Transverse colon (tissue), 4 donors: ENCODE measurements at regions not wholly inside any gene's neighbourhood (a gene's known extent, or its start where the extent isn't known, plus 50 kb on each side); places are given as distances from the start of the nearest gene placed in this dataset.
A peak's percentile ranks its signal among the peaks of the same experiment; 100 is the strongest.
"Not testable (repeated sequence)": the region's sequence is repeated elsewhere in the genome, so short reads cannot be mapped to it uniquely, and the experiment has no call there.

Source experiments
- DNase-seq: peaks from one replicate; pipeline ENCODE4 v3.0.0-alpha.2; 2019
- H3K27ac ChIP-seq, 4 donors: fragments of 200-600 bp; sonication (generic); 2 replicates each; pipeline ENCODE4 v1.5.1; 2016 to 2018; ENCODE audit warnings: inconsistent platforms in 4 of 4
- H3K27me3 ChIP-seq: fragments of 200-600 bp; sonication (generic); 2 replicates; pipeline ENCODE4 v1.5.1; 2017; ENCODE audit warnings: inconsistent platforms
- H3K36me3 ChIP-seq, 4 donors: fragments of 200-600 bp; sonication (generic); 2 replicates each; pipeline ENCODE4 v1.5.1; 2017 to 2019; ENCODE audit warnings: inconsistent platforms in 4 of 4
- H3K4me1 ChIP-seq, 4 donors: fragments of 200-600 bp; sonication (generic); 2 replicates each; pipeline ENCODE4 v1.5.1; 2017 to 2020; ENCODE audit warnings: inconsistent platforms in 4 of 4
- H3K4me3 ChIP-seq, 4 donors: fragments of 200-600 bp; sonication (generic); 1 replicate in 1 of 4; 2 replicates in 3 of 4; pipeline versions ENCODE4 v1.5.1 to v1.6.1; 2017 to 2019; ENCODE audit warnings: inconsistent platforms in 4 of 4
- H3K9me3 ChIP-seq, 2 donors: fragments of 200-600 bp; sonication (generic); 2 replicates each; pipeline ENCODE4 v1.5.1; 2017 to 2019; ENCODE audit warnings: inconsistent platforms in 2 of 2
- CTCF ChIP-seq, 5 experiments: fragments of 200-600 bp in 3 of 5; fragments of 450-650 bp in 2 of 5; sonication (generic) in 3 of 5; IDR thresholded peaks; 1 replicate in 2 of 5; 2 replicates in 3 of 5; pipeline ENCODE4 v1.5.1; 2016 to 2017; ENCODE audit warnings: antibody characterized with exemption in 5 of 5, inconsistent platforms in 3 of 5, mild to moderate bottlenecking in 2 of 5, moderate library complexity in 1 of 5
- EP300 ChIP-seq: sonication (generic); formaldehyde crosslinking; IDR thresholded peaks from one replicate; pipeline ENCODE4 v1.6.1; 2017; ENCODE audit warnings: antibody characterized with exemption, low read depth
- POLR2A ChIP-seq: fragments of 450-650 bp; IDR thresholded peaks from one replicate; pipeline ENCODE4 v1.6.1; 2016; ENCODE audit warnings: antibody characterized with exemption, mild to moderate bottlenecking, moderate library complexity
- POLR2AphosphoS5 ChIP-seq, 3 donors: sonication (generic); formaldehyde crosslinking; IDR thresholded peaks; one replicate each; pipeline ENCODE4 v1.6.1; 2016; ENCODE audit warnings: antibody characterized with exemption in 3 of 3
- WGBS, 2 donors: methylation state at CpG; one replicate each; pipeline ENCODE4 v1.1.5; 2018; ENCODE audit warnings: low coverage in 1 of 2; 5-methylcytosine and 5-hydroxymethylcytosine counted together
- in situ Hi-C, 4 donors: fragments of 200-750 bp; cut with MboI; loops; one replicate each; pipeline versions ENCODE4 v1.15.0 to v1.15.1; 2017; ENCODE audit warnings: low sequenced_read_pairs in 3 of 4, low pct_ligation_motif_present in 1 of 4, low pct_unique_long_range_greater_than_20kb in 1 of 4
- intact Hi-C: fragments of 100-400 bp; cut with DNase I; formaldehyde crosslinking; loops from one replicate; pipeline ENCODE4 v1.15.1; 2023; ENCODE audit warnings: low total_unique reads

GRCh38 chr12:9543341-9543740, 64.4 kb downstream of the KLRB1 start:
- intact Hi-C loops, in situ Hi-C loops: not testable (repeated sequence)
- WGBS, 2 donors = 96% methylated on average over 4 of the region's 5 CpGs; no CpG with 5 or more reads in 1 of the 2 donors

GRCh38 chr12:9542827-9543226, 64.9 kb downstream of the KLRB1 start:
- in situ Hi-C loops, H3K27me3 ChIP-seq, H3K4me3 ChIP-seq, DNase-seq, H3K27ac ChIP-seq, intact Hi-C loops, H3K9me3 ChIP-seq, H3K36me3 ChIP-seq, H3K4me1 ChIP-seq: not testable (repeated sequence)
- WGBS, 2 donors = 58% methylated on average over 2 of the region's 3 CpGs; no CpG with 5 or more reads in 1 of the 2 donors

More at GRCh38 chr12:9543341-9543740, 64.4 kb downstream of the KLRB1 start:
- not testable (repeated sequence) for H3K9me3 ChIP-seq, DNase-seq, H3K4me1 ChIP-seq, H3K36me3 ChIP-seq, H3K27ac ChIP-seq, H3K27me3 ChIP-seq, H3K4me3 ChIP-seq

GRCh38 chr12:9515925-9516324, 91.8 kb downstream of the KLRB1 start:
- H3K9me3 ChIP-seq, in situ Hi-C loops, H3K27ac ChIP-seq, DNase-seq, intact Hi-C loops, H3K36me3 ChIP-seq, H3K4me1 ChIP-seq, H3K27me3 ChIP-seq, H3K4me3 ChIP-seq: not testable (repeated sequence)
- WGBS, 2 donors = 92% methylated on average over 1 of the region's 1 CpG; no CpG with 5 or more reads in 1 of the 2 donors

GRCh38 chr12:9512695-9513094, 95.0 kb downstream of the KLRB1 start:
- DNase-seq, intact Hi-C loops: not testable (repeated sequence)

GRCh38 chr12:9510392-9511011, 97.2 kb downstream of the KLRB1 start:
- DNase-seq, H3K27me3 ChIP-seq, H3K4me1 ChIP-seq, in situ Hi-C loops, H3K27ac ChIP-seq, intact Hi-C loops, H3K9me3 ChIP-seq, H3K36me3 ChIP-seq, H3K4me3 ChIP-seq: not testable (repeated sequence)
- WGBS, 2 donors = 76% methylated on average over 1 of the region's 1 CpG; no CpG with 5 or more reads in 1 of the 2 donors

More at GRCh38 chr12:9512695-9513094, 95.0 kb downstream of the KLRB1 start:
- H3K4me1 ChIP-seq, H3K27me3 ChIP-seq, in situ Hi-C loops, H3K27ac ChIP-seq, H3K36me3 ChIP-seq, H3K9me3 ChIP-seq, H3K4me3 ChIP-seq: not testable (repeated sequence)
- TF ChIP-seq CTCF (IDR thresholded peaks at IDR 0.05) = peak in 1 of 5 experiments; percentile 8
- 89% methylated on average over 5 of the region's 5 CpGs; no CpG with 5 or more reads in 1 of the 2 donors for WGBS, 2 donors

GRCh38 chr12:9509464-9510161, 98.1 kb downstream of the KLRB1 start:
- WGBS, 2 donors = 52% methylated on average over 3 of the region's 3 CpGs; no CpG with 5 or more reads in 1 of the 2 donors
- Histone ChIP-seq H3K27me3 (no peaks in the 10 kb centered on the region), H3K36me3 (no peaks in the 10 kb centered on the region), H3K4me3 (no peak overlapping the region), H3K27ac (no peak overlapping the region), H3K9me3 (no peaks in the 10 kb centered on the region), H3K4me1 (no peaks in the 10 kb centered on the region)
- TF ChIP-seq POLR2A (no peak), POLR2AphosphoS5 (IDR thresholded peaks at IDR 0.05) (no peak), CTCF (IDR thresholded peaks at IDR 0.05) (no peak), EP300 (no peak)
- in situ Hi-C loops (no loop called here), intact Hi-C loops (no loop called here)
- DNase-seq = no peak
